HG03280 (cell line): ENCODE measurements at regions not wholly inside any gene's neighbourhood (a gene's known extent, or its start where the extent isn't known, plus 50 kb on each side); places are given as distances from the start of the nearest gene placed in this dataset.

Experiments
- ATAC-seq: cut with Tn5 transposase; IDR thresholded peaks from one replicate; pipeline ENCODE4 v1.9.1; 2021; ENCODE audit warnings: mild to moderate bottlenecking, moderate library complexity; ENCODE audit not compliant: unreplicated experiment

DNA sequence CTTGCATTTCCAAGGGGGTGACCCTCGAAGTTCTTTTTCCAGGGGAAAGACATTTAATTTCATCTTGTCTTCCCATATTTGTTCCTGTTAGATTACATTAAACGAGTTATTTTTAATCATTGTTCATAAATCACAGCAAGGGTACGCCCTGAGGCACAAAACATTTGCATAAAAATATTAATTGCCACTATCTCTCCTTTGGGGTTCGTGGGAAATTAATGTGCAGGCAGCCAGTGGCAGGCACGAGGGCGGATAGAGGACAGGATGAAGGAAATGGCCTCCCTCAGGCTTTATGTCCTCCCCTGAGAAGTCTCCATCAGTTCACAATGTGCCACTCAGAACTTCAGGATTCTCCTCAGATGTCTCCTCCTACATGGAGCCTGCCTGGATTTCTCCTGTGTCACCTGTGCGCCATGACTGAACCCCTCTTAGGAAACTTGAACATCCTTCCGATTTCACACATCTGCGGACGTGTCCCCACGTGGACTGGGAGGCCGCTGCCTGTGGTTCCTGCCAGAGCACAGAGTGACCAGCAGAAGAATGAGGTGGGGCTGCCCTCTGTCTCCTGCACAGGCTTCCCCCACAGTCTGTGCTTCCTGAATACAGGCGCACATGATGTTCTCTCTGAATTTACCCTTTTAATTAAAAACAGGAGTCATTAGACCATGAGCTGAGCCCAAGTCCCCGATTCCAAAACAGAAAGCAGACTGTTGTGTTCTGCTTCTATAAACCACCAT lies 1085.9 kb downstream of the TBC1D22A start:
- no peak for ATAC-seq

GRCh38 chr22:47847131-47847890 lies 1084.9 kb downstream of the TBC1D22A start:
- ATAC-seq: no peak

DNA sequence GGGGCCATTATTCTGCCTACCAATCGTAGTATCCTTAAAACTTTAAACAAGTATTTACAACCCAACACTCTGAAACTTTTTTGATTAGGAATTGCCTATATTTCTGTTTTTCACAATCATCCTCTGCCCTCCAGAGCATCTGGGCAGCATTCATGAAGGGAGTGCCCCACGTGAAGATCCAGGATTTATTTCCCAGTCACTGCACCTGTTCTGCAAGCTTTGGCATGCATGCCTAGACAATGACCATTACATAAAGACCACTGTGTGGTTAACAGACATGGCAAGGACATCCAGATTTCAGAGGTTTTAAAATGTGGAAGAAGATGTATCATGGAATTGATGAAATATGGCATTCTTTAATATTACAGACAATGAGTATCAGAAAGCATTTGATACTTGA lies 1083.8 kb downstream of the TBC1D22A start:
- ATAC-seq: no peak

GRCh38 chr22:47842119-47842518 lies 1079.7 kb downstream of the TBC1D22A start:
- no peak for ATAC-seq

DNA sequence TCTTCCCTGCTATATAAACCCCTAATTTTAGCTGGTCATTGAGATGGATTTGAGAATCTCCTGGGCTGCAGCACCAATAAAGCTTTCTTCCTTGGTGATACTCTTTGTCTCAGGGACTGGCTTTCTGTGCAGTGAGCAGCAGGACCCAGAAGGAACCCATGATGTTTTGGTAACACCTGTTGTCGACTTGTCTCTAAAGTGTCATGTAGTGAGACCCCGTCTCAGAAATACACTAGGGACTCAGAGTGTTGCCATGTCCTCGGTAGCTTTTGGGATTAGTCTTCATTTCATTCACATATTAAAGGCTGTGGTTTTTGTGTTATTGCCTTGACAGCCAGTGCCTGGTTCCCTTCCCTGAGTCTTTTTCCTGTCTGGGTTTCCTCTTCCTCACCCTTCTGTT lies 1078.7 kb downstream of the TBC1D22A start:
- no peak for ATAC-seq

- ATAC-seq: no peak
These were observed 1077.3 kb downstream of the TBC1D22A start for GRCh38 chr22:47839595-47840227.

DNA sequence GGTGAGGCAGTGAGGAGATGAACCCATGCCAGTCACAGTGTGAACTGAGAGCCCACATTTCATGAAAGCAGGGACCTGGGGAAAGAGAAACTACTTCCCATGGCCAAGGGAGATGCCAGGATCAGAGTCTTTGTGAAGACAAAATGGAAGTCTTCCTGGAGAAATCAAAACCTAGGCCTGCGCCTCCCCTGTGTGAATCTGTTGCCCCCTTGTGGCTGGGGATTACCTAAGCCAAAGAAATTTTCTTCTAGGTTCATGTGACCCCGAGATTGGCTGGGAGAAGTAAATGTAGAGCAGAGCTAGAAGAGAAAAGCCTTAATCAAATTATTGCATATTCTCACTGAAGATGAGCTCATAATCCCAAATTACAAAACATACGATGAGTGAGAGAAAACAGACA lies 1075.3 kb downstream of the TBC1D22A start:
- no peak for ATAC-seq

DNA sequence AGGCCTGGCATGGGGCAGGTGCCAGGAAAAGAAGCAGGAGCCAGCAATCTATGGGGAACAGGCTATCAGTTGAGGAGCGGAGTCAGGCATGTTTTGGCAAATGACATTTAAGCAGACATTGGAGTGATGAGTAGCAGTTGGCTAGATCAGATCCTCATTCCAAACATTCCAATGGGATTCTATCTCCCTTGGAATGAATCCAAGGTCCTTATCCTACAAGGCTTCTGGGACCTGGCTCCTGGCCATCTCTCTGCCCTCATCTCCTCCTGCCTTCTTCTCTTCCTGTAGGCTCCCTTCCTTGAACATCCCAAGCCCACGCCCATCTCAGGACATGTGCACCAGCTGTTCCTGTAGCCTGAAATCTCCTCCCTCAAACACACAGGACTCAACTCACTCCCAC lies 1074.5 kb downstream of the TBC1D22A start:
- no peak for ATAC-seq

DNA sequence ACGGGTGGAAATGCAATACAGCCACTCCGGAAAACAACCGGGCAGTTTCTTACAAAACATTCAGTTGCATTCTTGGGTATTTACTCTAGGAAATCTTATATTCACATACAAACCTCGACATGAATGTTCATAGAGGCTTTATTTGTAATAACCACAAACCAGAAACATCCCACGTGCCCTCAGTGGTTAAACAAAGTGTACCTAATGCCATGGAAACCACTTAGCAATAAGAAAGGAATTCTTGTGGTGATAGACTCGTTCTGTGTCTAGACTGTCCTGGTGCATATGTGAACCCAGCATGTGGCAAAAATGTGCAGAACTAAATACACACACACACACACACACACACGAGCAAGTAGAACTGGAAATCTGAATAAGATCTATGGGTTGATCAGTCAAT lies 1073.3 kb downstream of the TBC1D22A start:
- no peak for ATAC-seq

DNA sequence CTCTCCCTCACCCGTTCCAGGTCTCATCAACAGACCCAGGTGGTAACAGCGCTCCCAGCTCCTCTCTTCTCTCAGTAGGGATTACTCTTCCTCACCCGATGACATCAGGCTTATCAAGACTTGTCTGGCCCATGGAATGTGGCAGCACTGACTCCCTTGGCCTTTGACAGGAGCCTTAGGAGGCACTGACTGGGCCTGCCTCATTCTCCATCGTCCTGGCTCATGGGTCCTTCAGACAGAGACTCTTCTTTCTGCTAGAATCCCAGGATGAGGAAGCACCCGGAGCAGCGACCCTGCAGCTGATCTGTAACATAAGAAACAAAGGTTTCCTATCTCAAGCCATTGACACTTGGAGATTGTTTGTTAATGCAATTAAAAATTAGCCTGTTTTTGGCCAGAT lies 1063.6 kb downstream of the TBC1D22A start:
- no peak for ATAC-seq

DNA sequence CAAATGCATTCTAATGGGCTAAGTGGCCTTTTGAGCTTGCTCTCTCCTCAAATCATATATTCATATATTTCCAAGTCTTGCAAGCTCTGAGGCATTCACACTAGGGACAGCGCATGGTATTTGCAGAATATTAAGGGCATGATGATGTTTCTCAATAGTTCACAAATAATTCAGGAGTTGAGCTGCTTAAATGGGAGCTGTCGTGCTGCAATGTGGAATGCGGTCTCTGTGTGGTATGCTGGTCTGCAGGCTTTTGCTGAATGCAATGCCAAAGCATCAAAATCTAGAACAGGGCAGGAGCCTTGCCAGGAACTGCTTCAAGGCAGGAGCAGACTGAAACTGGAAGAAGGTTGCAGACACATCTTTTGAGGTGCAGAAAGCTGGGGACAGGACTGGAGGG lies 1060.0 kb downstream of the TBC1D22A start:
- no peak for ATAC-seq

GRCh38 chr22:47818496-47818895 lies 1056.0 kb downstream of the TBC1D22A start:
- no peak for ATAC-seq

DNA sequence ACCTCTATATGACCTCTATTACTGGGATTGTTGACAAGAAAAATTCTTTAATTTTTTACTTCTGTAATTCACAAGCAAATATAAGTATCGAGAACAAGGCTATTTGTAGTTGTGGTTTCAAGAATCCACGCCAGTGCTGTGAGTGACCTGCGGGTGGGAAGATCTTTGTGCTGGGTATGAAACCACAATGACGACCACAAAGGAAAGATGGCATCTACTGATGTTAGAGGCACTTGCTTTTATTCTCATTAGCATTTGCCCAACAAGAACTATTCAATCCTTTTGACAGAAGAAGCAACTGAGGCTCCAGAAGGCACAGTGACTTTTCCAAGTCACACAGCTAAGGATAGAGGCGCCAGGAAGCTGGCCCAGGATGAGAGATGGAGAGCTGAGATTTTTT lies 1054.9 kb downstream of the TBC1D22A start:
- ATAC-seq: no peak

DNA sequence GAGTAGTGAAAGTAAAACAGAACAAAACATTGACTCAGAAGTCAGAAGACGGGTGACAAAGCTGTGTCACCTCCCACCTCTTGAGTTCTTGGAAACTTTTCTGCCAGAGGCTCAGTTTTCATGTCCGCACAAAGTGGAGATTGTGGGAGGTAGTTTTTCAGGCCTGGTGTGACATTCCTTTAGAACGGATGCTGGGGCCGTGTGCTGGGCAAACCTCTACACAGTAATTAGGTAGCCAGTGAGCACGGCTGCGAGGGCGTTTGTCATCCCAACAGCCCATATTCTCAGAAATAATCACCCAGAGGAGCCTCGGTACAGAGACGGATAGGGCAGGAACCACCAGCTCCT lies 1054.4 kb downstream of the TBC1D22A start:
- ATAC-seq: no peak

DNA sequence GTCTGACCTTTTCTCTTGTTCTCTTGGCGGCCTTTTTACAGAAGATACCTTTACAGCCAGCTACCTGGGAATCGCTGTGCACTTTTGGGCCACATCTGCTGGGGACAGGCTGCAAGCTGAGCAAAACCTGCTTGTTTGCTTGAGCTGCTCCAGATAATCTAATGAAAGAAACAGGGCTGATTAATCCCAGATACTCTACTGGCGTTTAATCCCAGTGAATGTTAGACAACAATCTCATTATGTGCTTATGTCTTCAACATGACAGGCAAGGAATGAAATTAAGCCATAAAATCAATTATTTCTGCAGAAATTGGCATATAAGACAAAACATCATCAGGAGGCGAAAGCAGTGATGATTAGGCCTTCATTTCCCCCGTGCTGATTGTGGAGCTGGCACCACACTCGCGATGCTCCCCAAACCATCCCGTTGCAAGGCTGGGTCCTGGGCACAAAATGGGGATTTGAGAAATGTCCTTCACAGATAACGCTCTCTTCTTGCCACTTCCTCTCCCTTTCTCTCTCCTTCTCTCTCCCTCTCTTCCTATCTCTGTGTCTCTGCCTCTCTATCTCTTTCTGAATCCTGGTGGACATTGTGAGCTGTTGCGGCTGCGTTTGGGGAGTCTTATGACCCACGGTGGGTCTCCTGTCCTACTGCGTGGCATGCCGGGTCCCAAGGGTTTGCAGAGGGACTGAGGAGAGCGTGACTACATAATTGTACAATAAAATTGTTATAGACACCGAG lies 1053.8 kb downstream of the TBC1D22A start:
- no peak for ATAC-seq

GRCh38 chr22:47814474-47814873 lies 1052.0 kb downstream of the TBC1D22A start:
- ATAC-seq: no peak

DNA sequence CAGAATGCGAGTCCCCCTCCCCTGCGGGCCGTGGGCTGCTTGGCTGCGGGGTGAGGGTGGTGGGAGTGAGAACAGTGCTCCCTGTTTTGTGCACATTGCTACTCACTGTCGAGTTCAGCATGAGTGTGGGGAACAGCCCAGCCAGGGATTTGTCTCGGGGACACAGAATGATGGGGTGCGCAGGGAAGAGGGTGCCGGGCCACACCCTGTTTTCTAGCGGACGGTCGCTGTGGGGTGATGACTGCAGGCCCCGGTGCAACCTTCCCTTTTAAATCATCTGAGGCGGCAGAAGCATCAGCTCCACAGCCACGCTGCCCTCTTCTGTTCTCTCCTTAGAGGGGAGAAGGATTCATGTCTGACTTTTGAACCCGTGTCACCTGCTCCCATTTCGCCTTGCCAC lies 1051.2 kb downstream of the TBC1D22A start:
- ATAC-seq: no peak

- no peak for ATAC-seq
These were observed 1049.5 kb downstream of the TBC1D22A start for GRCh38 chr22:47811971-47812370.

DNA sequence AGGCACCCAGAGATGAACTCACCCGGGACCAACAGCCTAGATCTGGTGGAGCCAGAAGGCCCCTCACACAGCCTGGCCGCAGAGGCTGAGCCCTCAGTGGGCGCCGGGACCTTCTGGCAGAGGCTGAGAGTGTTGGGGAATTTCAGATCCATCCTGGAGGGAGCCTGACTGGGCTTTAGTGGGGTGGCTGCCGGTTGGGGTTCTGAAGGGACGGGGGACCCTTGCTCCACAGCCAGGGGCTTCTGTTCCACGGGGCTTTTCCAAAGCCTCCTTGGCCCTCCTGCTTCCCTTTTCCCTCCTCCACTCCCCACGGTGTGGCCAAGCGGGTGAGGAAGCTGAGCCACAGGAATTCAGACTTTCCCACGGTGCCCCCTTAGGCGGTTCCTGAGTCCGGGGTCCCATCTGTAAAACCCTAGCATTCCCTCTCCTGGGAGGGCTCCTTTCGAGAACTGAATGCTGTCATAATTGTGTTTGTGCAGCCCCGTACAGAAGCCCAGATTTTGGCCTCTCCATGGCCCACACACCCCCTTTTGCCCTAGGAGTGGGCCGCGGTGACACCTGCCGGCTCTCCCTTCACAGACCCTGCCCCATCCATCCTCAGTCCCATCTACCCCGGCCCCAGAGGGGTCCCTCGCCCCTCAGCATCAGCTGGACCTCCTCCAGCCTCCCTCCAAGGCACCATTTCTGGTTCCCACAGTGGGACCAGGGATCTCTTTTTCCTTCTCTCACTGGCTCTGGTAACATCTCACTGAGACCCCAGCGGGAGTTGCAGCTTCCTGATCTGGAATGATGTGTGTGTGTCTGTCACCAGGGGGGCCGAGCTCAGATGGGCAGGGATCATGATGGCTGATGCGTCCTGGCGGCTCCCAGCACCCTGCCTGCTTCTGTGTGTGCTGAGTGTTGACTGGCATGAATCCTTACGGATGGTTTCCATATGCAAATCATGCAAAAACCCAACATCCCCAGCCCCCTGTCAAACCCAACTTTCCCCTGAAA lies 1048.4 kb downstream of the TBC1D22A start:
- no peak for ATAC-seq
